Activated naive CD4-positive, alpha-beta T cell (primary cell): ENCODE measurements at regions not wholly inside any gene's neighbourhood (a gene's known extent, or its start where the extent isn't known, plus 50 kb on each side); places are given as distances from the start of the nearest gene placed in this dataset.

ENCODE experiments used
- DNase-seq, 4 experiments: peaks; one replicate each; lab custom pipeline; 2025; lab: John Stamatoyannopoulos, UW

GRCh38 chr15:91521996-91522395 is 331.5 kb upstream of the SLCO3A1 start:
- no peak for DNase-seq

- no peak for DNase-seq
Measured at GRCh38 chr15:91522605-91523332, 330.7 kb upstream of the SLCO3A1 start.

DNA sequence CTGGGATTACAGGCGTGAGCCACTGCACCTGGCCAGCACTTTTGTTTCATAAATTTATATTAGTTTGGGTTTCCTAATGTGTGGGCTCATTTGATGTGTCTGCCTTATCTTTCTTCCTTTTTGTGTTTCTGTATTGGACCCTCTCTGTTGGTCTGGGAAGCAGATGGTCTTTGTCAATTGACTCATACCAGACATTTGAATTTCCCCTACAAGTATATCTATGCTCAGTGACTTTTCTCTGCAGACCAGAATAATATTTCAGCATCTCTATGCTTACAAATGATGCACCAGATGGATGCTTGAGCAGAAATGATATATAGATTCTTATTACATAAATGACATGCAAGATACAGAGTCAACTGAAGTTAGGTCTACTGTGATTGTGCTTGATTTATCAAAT is 329.9 kb upstream of the SLCO3A1 start:
- DNase-seq = no peak

- no peak for DNase-seq
Measured at GRCh38 chr15:91524534-91524933, 329.0 kb upstream of the SLCO3A1 start.

DNA sequence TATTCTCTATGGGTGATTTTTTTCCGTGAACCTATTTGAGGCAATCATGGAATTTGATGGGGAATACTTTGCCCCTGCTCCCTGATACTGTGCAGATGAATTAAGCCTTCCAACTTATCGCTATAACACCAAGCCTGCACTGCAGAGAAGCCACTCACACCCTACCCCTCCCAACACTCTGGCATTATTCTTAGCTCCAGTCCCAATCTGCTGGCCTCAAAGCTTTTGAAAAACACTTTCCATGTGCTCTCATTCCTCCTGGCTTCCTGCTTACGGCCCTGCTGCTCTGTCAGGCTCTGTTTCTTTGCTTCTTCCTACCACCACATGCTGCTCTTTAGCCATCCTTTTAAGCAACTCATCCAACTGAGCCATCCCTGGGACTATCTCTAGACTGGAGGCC is 327.8 kb upstream of the SLCO3A1 start:
- no peak for DNase-seq

GRCh38 chr15:91526424-91526823 is 327.1 kb upstream of the SLCO3A1 start:
- DNase-seq = no peak

DNA sequence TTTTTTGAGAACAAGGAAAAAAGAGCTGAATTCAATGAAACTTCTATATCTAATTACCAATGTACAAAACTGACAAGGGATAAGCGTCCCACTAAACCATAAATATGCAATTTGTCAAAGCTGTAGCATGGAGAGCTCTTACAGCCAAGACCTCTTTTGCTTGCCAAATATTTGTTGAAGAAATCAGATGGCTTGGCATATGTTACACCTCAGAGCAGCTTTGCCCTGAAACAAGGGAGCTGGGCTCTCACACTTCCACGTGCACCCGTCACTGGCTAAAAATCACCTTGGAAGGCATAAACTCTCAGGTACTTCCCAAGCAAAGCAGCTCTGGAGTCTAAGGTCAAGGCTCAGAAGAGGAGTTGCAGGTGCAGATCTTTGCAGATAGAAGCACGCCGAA is 324.7 kb upstream of the SLCO3A1 start:
- DNase-seq = no peak

DNA sequence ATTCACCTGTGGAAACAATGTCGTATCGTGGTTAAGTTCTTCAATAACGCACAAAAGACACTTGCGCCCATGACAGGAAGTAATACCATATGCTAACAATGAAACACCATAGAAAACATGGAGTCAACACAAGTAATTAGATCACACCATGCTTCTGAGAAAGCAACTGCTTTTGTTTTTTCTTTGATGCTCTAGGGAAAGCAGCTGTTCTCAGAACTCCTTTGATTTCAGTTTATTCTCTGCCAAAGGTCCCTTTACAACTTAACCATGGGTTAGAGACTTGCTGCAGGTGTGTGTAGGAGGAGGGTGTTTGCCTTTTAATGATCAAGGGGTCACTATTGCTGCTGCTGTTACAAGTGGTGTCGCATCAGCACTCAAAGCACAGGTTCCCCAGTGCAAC is 324.0 kb upstream of the SLCO3A1 start:
- no peak for DNase-seq

- DNase-seq = no peak
Measured at GRCh38 chr15:91530279-91530678, 323.2 kb upstream of the SLCO3A1 start.

DNA sequence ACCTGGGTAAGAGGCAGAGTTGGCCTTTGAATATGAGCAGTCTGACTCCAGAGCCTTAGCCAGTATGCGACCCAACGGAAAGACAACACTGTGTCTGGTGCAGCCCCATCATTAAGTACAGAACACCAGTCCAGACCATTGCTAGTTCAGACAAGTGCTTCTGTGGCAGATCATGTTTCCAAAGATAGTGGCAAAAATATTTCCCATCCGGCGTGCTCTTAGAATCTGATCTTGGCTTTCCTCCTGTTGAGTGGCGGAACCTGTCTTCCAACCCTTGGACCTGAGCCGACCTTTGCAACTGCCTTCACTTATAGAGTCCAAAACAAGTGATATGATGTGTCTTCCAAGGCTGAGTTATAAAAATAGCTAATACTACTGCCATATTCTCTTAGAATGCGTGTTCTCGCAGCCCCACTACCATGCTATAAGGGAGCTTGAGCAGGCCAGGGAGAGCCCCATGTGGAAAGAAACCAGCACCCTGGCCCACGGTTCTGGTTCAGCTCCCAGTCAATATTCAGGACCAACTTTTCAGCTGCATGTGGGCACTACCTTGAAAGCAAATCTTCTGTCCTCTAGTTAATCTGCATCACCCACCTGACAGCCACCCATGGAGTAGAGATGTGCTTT is 322.4 kb upstream of the SLCO3A1 start:
- no peak for DNase-seq

- no peak for DNase-seq
Measured at GRCh38 chr15:91534235-91534634, 319.3 kb upstream of the SLCO3A1 start.

DNA sequence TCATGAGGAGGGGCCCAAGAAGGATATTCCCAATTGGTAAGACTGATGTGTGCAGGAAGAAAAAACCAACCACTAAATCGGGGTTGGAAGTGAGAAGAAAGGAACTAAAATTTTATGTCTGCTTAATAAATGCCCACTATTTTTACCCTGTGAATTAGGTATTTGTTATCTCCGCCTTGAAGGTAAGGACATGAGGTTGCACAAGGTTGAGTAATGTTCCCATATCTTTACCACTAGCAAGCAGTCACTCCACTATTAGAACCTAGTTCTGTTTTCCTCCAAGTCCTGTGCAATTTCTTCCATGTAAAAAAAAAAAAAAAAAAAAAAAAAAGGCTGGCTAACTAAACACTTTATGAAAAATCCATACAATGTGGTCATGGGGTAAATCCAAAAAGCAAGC is 318.5 kb upstream of the SLCO3A1 start:
- DNase-seq = no peak

DNA sequence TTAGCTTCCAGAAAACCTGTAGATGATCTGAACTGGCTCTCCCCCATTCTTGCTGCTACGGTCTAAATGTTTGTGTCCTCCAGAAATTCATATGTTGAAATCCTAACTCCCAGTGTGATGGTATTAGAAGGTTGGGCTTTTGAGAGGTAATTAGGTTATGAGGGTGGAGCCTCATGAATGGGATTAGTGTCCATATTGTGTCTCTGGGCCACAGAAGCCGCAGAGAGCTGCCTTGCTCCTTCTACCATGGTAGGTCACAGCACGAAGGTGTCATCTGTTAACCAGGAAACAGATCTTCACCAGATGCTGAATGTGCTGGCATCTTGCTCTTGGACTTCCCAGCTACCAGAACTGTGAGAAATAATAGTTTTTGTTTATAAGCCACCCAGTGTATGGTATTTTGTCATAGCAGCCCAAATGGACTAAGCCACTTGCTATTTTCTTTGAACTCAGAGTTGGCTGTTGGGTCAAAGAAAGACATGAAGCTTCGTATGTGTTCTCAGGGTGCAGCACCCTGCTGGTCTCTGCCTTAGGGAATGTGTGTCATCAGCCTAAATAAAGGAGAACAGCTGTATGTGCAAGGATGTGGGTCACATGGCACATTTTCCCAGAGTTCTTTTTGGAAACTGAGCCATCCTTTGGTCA is 317.5 kb upstream of the SLCO3A1 start:
- no peak for DNase-seq

- no peak for DNase-seq
Measured at GRCh38 chr15:91537856-91538255, 315.7 kb upstream of the SLCO3A1 start.

- DNase-seq = no peak
Measured at GRCh38 chr15:91538782-91539181, 314.7 kb upstream of the SLCO3A1 start.

DNA sequence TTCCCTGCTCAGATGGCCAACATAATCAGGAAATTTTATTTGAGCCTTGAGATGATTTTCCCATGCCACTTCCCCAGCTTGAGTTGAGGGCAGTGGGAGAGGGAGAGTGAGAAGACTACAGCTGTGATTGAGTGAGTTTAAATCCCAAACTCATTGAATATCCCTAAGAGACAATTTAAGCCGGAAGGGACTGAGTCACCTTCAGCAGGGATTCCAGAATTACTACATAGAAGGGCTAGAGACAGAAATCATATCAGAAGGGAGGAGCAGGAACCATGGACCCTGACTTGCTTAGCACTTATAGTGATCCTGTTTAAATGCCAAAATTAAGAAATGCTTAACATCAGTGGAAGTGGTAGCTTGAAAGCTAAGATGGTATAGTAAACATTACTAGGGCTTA is 312.2 kb upstream of the SLCO3A1 start:
- no peak for DNase-seq

DNA sequence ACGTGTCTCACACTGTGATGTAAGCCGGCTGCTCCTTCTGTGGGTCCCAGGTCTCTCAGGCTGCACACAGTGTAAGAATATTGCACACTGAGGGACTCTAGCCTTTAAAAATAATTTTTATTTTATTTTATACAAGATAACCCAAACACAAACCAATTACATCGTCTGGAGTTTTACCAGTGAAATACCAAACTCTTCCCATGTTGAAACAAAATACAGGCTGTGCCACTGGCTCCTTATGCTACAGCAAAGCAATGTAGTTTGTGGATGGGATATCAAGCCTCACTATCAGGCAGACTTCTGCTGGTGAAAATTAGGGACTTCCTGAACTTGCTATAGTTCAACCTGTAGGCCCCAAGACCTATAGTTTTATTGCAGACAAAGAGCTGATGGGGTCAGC is 311.3 kb upstream of the SLCO3A1 start:
- no peak for DNase-seq

- DNase-seq = no peak
Measured at GRCh38 chr15:91547356-91547755, 306.2 kb upstream of the SLCO3A1 start.

DNA sequence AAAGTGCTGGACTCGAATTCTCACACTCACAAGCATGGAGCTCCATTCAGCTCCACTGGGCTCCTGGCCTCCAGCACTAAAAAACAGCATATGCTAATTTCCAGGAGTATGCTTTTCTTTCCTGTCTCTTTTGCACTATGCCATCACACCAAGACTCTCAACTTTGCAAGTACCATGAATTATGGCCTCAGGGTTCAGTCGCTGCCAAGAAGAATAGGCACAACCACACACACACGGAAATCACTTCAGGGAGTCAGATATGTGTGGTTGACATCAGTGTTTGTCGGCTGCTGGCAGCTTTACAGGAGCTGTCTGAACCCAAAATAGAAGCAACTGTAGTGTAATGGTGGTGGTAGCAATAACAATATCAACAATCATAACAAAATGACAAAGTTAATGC is 305.0 kb upstream of the SLCO3A1 start:
- no peak for DNase-seq

DNA sequence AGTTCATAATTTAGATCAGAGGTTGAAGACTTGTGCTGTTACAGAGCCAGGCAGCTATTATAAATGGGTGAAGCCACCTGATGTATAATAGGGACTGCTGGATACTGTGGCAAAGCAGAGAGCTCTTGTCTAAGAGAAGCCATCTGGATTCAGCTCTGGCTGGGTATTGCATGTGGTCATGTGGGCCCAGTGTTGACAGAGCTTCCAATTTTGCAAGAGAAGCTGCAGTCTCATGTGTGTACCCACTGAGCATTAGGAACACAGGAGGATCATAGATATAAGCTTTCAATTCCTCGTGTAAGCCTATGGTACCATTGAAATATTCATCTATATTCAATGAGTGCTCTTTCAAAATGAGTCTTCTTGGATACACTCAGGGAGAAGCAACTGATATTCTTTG is 303.9 kb upstream of the SLCO3A1 start:
- DNase-seq = no peak

GRCh38 chr15:91552555-91552954 is 301.0 kb upstream of the SLCO3A1 start:
- DNase-seq = no peak

- no peak for DNase-seq
Measured at GRCh38 chr15:91553196-91553854, 300.2 kb upstream of the SLCO3A1 start.

DNA sequence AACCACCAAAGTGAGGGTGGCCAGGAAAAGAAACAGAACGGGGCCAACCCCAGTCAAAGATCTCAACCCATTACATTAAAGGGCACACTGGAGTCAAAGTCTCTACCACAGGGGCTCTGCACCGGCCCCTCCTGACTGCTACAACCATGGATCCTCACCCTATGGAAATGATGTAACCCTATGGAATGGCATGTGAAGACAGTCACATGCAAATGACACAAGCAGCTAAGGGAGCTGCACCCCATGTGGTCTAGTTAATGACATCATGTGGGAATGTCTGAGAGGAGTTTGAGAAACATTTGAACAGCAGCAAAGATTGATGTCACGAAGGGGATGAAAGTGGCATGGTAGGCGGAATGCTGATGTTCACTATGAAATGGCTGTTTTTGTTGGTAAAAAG is 298.2 kb upstream of the SLCO3A1 start:
- no peak for DNase-seq
